ENCODE measurements at regions not wholly inside any gene's neighbourhood (a gene's known extent, or its start where the extent isn't known, plus 50 kb on each side); places are given as distances from the start of the nearest gene placed in this dataset.

- DNase-seq, result peak; percentile 1
Measured at GRCh38 chr3:18666655-18667054, 241.5 kb upstream of the SATB1 start.

- DNase-seq, result no peak
Measured at GRCh38 chr3:18660059-18660458, 234.9 kb upstream of the SATB1 start.

DNA sequence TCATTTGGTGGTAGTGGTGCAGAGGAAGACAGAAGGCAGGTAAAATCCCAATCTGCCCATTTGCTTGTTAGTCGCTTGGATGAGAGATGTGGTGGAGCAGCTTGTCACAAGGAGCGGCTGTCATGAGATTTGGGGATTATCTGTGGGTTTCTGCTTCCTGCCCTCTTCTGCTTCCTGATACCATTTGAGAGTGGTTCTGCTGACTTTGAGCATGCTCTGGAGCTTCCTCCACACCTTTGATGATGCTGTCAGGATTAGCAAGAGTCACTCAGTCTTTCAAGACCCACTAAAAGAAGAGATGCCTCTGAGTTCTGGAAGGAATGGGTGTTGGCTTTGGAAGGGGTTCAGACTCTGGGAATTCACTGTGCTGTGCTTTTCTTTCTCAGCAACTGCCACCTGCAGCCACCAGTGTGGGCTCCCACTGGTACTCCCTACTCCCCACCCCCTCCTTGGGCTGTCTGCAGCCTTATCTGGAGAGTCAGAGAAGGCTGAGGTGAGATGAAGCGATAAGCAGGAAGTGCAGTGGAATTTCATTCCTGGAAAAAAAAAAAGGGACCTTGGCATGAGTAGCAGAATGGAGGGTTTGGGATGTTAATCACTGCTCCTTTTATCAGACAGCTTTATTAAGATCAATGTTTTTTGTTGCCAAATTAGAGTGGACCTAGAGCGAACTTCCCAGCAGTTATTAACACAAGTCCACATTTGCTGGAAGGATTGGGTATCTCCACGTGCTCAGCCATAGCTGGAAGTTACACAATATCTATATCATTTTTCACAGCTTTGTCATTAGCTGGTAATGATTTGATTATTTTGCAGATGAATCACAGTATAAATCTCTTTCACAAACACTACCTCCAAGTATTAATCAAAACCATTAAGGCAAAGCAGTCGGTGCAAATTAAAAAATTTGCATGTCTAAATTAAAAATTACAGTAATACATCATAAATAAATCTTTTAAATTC is 233.0 kb upstream of the SATB1 start:
- peak; percentile 3 for DNase-seq

DNA sequence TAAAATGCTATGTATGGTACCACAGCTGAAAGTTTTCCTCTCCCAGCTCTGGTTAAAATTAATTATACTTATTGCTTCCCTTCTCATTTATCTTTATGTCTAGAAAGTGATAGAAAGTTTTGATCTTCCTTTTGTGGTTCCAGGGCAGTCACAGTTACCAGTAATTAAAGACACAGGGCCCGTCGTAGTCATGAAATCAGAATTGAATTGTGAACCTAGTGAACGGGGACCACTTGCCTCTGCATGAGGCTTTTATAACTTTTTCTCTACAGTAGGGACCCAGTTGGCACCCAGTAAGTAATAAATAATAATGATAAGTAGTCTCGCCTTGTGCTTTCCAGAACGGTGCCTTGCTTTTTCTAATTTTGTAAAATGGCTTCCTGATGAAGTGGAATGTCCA is 231.7 kb upstream of the SATB1 start:
- no peak for DNase-seq

- DNase-seq, result no peak
Measured at GRCh38 chr3:18656410-18656809, 231.3 kb upstream of the SATB1 start.

DNA sequence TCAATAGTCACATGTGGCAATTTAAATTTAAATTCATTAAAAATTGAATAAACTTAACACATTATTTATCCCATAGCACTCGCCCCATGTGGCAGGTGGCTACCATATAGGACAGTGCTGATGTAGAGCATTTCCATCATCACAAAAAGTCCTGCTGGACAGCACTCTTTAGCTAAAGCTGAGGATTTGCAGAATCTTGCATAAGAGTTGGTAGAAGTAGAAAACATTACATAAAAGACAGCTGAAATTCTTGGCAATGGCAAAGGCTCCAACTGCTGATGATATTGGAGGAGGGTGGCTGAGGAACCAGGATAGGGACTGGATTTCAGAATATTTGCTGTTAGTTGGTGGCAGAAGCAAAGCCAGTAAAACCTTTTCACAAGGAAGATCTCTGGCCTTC is 230.7 kb upstream of the SATB1 start:
- DNase-seq, result no peak

DNA sequence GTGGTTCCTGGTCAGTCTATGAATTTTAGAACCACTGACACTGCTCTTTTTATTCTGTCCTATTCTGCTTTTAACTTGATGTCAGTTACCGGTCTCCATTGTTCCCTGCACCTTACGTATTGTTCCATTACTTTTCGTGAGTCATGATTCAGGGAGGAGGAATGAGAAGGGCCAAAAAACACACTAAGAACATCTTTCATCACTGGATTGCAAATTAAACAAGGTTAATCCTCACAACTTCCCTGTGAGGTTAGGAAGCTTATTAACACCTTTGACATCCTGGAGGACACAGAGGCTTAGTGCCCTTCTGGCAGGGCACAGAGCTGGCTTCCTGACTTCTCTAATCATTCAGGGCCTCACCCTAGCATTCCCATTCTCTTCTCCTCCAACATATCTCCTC is 227.6 kb upstream of the SATB1 start:
- no peak for DNase-seq

DNA sequence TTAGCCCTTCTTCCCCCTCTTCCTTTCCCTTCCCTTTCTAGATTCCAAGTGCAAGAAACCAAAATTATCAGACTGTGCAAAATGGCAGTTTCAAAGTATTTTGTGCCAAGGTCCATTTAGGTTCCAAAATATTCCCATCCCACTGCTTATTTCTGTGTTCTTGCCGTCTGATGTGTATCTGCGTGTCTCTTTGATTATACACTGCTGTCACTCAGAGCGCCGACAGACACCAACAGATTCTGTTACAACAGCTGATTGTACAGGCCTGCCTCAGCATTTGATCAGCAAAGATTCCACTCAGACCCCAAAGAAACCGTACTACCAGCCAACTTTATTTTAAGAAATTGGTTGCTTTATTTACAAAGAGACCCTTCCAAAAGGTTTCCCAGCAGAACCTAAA is 225.6 kb upstream of the SATB1 start:
- no peak for DNase-seq

GRCh38 chr3:18649666-18650363 is 224.7 kb upstream of the SATB1 start:
- no peak for DNase-seq

DNA sequence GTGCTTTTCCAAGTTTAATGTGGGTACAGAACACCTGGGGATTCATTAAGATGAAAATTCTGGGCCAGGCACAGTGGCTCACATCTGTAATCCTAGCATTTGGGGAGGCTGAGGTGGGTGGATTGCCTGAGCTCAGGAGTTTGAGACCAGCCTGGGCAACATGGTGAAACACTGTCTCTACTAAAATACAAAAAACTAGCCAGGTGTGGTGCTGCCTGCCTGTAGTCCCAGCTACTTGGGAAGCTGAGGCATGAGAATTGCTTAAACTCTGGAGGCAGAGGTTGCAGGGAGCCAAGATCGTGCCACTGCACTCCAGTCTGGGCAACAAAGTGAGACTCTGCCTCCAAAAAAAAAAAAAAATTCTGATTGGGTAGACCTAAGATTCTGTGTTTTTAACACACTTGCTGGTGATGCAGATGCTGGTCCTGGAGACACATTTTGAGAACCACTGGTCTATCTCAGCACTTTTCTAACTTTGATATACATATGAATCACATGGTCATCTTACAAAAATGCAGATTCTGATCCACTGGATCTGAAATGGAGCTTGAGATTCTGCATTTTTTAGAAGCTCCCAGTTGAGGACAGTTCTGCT is 223.8 kb upstream of the SATB1 start:
- no peak for DNase-seq

DNA sequence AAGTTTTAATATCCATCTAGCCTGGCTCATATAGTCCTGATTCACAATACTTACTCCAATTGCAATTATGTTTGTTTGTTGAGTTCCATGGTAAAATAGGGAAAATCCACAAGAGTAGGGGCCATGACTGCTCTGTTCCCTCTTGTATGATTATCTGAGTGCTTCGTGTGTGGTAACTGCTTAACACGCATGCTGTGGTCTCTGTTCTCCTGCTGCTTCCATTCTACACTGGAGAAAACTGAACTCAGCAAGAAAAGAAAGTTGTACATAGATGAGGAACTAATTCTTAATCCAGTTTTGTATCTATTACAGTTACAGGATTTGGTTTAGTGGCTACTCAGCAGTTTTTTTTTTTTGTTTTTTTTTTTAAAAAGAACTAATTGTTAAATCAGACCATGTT is 223.0 kb upstream of the SATB1 start:
- DNase-seq, result no peak

GRCh38 chr3:18645619-18646018 is 220.5 kb upstream of the SATB1 start:
- no peak for DNase-seq

GRCh38 chr3:18643281-18643680 is 218.1 kb upstream of the SATB1 start:
- DNase-seq, result no peak

DNA sequence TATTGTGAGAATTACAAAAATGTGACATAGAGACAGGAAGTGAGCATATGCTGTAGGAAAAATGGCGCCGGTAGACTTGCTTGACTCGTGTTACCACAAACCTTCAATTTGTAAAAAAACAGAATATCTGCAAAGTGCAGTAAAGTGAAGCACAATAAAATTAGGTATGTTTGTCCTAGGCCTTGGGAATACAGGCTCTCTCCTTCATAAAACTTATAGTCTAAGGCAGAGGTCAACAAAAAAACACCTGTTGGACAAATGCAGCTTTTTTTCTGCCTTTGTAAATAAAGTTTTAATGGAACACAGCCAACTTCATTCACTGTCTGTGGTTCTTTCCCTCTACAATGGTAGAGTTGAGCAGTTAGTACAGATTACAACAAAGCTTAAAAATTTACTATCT is 216.8 kb upstream of the SATB1 start:
- DNase-seq, result no peak

DNA sequence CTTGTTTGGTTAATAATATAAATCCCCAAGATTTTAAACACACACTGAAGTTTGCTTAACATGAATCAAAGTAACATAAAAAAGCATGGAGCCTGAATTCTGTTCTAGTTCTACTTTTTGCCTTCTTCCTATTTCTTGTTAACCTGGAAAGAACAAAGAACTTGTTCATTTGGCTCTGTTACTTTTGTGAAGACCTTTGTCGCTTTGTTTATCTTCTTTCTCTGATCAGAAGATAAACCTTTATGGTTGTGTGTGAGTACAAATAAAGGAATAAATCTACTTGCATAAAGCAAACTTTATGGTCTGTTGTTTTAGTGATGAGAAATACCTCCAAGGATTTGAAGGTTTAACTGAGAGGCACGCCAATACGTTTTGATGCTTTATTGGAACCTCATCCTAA is 210.1 kb upstream of the SATB1 start:
- no peak for DNase-seq

DNA sequence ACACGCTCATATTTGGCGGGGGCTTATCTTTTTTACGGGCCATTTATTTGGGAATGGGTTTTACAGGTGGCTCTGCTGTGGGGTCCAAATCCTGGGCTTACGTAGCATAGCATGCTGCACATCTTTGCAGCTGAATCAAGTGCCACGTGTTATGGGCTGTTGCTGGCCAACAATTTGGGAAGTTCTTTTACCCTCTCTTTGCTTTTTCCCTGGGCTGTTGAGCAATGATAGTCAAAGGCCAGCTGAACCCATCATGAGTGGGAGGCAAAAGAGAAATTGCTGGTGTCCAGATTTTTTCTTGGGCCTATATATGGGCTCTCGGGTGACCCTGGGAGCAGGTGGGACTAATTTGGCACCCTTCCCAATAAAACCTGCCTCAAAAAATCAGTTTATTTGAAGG is 209.3 kb upstream of the SATB1 start:
- DNase-seq, result no peak

GRCh38 chr3:18633002-18633401 is 207.9 kb upstream of the SATB1 start:
- no peak for DNase-seq

GRCh38 chr3:18630295-18630694 is 205.2 kb upstream of the SATB1 start:
- no peak for DNase-seq

DNA sequence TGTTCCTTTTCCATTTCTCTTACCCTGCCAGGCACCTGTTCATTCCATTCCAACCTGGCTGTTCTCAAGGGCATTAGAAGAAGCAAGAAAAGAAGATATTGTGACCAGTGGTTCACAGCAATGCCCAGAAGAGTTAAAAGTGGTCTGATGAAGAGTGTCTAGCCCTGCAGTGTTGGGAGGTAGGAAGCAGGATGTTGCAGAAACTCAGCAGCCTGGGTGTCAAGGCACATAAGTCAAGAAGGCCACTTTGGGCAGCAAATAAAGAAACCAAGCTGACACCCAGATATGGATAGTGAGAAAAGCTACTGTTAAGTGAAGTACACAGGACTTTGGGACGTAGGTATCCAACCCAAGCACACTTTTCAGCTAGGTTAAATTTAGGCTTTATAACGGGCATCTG is 199.9 kb upstream of the SATB1 start:
- DNase-seq, result no peak

DNA sequence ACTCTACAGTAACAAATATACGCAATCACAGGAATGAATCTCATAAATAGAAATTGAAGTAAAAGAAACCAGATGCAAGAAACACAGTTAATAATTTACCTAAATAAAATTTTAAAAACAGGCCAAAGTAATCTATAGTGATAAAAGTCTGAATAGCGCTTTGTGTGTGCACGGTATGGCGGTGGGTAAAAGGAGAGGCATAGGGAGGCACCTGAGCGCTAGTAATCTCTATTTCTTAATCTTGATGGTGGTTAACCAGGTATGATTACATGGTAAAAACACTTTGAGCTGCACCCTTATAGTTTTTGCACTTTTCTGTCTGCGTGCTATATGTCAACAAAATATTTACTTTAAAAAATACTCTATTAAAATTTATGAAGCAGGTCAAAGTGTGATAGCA is 198.1 kb upstream of the SATB1 start:
- DNase-seq, result no peak

- DNase-seq, result peak; percentile 3
Measured at GRCh38 chr3:18618723-18619122, 193.6 kb upstream of the SATB1 start.

GRCh38 chr3:18611991-18612390 is 186.9 kb upstream of the SATB1 start:
- DNase-seq, result no peak

GRCh38 chr3:18609187-18609586 is 184.0 kb upstream of the SATB1 start:
- no peak for DNase-seq

GRCh38 chr3:18597919-18598318 is 172.8 kb upstream of the SATB1 start:
- no peak for DNase-seq

Measured in DMS53 (cell line).